ENCODE measurements at regions not wholly inside any gene's neighbourhood (a gene's known extent, or its start where the extent isn't known, plus 50 kb on each side); places are given as distances from the start of the nearest gene placed in this dataset.
"Not testable (repeated sequence)": the region's sequence is repeated elsewhere in the genome, so short reads cannot be mapped to it uniquely, and the experiment has no call there.

DNA sequence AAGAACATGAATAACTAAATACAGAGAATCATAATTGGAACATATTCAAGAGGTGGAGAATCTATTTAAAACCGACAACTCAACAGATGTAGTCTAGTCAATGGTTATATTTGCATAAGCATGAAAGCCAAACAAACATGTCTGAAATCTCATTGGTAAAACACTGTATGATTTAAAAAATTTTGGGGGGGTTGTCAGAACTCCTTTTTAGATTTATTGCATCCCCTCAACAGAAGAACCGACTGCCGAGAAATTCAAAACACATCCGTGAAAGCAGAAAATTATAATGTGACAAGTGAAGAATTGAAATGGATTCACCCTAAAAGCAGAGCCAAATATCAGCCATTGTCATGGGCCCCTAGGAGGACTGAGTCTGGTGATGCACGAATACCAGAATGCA, 633.4 kb upstream of the KCNMB2 start:
- no peak for DNase-seq (ENCODE audit: low spot score)

GRCh38 chr3:177904621-177905020, 631.6 kb upstream of the KCNMB2 start:
- DNase-seq (ENCODE audit: low spot score) = no peak

DNA sequence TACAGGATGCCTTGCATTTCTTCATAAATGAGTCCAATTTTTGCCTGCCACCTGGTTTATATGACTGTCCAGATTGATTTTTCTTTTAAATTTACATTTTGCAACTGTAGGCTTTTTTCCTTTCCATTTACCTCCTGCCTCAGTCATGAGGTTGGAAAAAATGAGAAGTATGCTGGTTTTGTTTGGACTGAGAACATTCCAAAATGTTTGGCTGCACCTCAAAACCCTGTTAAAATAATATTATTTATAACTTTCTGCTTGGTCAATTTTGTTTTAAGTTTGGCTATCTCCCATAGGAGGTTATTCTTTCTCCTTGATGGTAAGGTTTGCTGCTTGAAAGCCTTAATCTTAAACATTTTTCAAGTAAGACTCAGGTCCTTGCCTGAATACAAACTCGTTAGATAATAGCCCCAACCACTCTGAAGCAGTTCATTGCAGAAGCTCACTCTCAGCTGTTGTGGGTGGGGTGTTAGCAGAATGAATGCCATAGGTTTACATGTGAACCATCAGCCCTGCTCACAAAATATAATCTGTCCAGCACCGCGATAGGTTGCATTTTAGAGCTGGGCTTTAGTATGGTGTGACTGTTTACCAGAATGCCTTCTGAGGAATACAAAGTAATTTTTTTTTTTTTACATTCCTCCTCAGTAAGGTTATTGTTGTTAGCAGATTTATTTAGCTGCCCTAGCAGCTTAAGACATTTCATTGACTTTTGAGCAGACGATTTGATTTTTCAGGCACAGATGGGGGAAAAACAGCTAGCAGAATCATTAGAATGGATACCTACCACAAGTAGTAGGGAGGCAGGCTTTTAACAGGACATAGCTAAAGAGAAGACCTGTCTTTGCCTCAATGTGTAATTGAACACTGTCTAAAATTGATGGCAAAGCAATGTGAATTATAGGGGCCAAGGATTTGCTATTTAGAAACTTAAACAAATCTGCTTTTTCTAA, 630.8 kb upstream of the KCNMB2 start:
- no peak for DNase-seq (ENCODE audit: low spot score)

DNA sequence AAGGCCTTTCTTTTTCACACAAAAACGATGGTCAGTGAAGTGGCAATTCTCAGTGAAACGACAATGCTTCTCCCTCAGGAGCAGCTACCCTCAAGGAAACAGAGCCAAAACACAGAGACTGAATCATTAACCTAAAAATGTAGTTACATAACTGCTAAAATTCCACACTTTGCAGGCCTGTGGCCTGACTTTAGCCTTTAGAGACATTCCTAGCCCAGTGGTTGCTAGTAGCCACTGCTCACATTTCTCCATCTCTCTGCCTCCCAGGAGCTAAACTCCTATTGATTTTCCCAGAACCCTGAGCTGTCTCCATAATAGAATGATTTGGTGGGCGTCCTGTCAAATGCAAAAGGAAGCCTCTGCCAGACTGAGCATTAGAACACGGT, 630.1 kb upstream of the KCNMB2 start:
- DNase-seq (ENCODE audit: low spot score) = no peak

DNA sequence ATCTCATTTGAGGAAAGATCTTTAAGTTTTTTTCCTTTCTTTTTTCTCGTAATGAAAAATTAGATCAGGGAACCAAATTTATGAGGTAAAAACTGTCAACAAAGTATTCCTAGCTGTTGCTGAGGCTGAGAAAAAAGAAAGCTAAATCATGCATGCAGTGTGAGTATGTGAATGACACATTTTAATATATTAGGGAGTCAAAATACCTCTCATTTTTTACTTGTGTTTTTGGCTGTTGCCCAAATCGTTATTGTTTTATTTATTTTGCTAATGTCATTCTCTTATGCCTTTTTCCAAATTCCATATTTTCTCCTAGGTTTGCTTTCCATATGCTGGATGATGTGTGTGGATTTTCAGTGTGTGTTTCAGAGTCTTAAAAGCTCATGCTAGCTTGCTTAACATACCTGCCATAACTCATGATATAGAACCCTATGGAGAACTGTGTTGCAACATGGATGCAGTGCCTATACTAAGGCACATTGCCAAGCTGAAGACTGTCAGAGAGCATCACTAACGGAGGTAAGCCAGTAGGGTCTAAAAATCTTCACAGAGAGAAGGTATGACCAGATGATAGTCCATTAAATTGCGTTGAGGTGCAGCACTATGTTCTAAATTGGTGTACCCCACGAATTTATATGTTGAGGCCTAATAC, 629.5 kb upstream of the KCNMB2 start:
- DNase-seq (ENCODE audit: low spot score) = no peak

DNA sequence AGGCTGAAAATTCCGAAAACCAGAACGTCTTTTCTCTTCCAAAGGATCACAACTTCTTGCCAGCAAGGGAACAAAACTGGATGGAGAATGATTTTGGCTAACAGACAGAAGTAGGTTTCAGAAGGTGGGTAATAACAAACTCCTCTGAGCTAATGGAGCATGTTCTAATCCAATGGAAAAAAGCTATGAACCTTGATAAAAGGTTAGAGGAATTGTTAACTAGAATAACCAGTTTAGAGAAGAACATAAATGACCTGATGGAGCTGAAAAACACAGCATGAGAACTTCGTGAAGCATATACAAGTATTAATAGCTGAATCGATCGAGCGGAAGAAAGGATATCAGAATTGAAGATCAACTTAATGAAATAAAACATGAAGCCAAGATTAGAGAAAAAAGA, 626.7 kb upstream of the KCNMB2 start:
- not testable (repeated sequence) for DNase-seq (ENCODE audit: low spot score)

DNA sequence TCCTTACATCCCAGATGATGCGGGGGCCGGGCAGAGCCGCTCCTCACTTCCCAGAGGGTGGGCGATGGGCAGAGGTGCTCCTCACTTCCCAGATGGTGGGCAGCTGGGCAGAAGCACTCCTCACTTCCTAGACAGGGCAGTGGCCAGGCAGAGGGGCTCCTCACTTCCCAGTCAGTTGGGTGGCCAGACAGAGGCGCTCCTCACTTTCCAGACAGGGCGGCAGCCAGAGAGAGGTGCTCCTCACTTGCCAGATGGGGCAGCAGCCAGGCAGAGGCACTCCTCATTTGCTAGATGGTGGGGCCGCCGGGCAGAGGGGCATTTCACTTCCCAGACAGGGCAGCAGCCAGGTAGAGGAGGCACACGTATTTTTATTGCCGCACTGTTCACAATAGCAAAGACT, 622.0 kb upstream of the KCNMB2 start:
- no peak for DNase-seq (ENCODE audit: low spot score)

GRCh38 chr3:177916461-177916860, 619.8 kb upstream of the KCNMB2 start:
- DNase-seq (ENCODE audit: low spot score) = no peak

DNA sequence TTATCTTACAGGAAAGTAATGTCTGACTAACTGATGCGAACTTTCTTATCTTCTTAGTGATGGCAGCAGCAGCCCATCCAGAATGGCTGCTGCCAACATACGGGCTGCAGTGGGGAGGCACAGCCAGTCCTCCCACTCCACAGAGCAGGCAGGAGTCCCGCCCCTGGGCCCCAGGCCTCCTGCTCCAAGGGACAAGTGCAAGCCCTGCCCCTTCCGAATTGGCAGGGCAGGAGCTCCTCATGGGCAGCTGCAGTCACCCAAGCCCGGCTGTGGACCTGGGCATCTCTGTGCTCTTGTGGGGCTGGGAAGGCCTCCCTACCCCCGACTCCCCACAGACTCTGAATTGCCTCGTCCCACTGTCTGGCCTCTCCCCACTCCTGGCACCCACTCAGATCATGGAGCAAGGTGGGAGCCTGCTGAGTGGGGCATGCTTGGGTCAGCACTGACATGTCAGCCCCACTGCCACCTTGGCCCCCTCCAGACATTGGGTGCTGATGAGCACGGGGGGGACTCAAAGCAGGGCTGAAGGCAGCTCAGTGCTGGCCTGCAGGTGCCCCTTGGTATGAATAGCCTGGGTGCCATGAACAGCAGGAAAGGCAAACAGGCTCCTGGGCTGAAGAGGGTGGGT, 618.9 kb upstream of the KCNMB2 start:
- no peak for DNase-seq (ENCODE audit: low spot score)

GRCh38 chr3:177921153-177921552, 615.1 kb upstream of the KCNMB2 start:
- no peak for DNase-seq (ENCODE audit: low spot score)

- no peak for DNase-seq (ENCODE audit: low spot score)
These were observed 612.0 kb upstream of the KCNMB2 start for GRCh38 chr3:177924261-177924660.

- no peak for DNase-seq (ENCODE audit: low spot score)
These were observed 607.9 kb upstream of the KCNMB2 start for GRCh38 chr3:177928172-177928873.

DNA sequence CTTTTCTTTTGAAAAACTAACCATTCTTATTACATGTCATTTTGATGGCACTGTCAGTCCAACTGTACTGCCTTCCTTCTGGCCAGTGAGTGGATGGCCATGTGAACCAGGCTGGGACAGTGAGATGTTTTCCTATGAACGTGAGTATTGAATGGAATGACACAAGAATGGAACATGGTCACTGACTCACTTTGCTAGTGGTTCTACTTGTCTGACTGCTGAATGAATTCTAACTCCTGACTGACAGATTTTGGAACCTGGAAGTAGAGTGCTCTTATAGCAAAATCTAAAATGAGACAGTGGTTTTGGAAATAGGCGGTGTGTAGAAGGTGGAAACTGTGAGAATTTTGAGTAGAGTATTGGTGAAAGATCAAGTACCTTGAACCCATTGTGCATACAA, 606.9 kb upstream of the KCNMB2 start:
- DNase-seq (ENCODE audit: low spot score) = no peak

GRCh38 chr3:177930771-177931170, 605.5 kb upstream of the KCNMB2 start:
- DNase-seq (ENCODE audit: low spot score) = no peak

- no peak for DNase-seq (ENCODE audit: low spot score)
These were observed 604.9 kb upstream of the KCNMB2 start for GRCh38 chr3:177931346-177931745.

DNA sequence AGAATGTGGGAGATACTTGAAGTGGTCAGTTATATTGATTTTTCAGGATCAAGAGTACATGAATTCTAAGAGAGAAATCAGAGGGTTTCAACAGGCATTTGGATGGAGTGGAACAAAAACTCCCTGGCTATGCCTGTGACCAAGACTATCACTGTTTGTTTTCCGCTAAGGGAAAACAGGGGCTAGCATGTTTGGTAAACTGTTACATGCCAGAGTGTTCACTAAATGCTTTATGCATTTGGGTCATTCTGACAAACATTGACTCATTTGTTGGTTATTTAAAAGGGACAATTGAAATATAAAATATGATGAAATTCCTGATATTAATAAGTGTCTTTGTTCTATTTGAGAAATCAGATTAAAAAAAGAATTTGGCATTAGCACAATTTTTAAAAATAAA, 603.9 kb upstream of the KCNMB2 start:
- DNase-seq (ENCODE audit: low spot score) = no peak

DNA sequence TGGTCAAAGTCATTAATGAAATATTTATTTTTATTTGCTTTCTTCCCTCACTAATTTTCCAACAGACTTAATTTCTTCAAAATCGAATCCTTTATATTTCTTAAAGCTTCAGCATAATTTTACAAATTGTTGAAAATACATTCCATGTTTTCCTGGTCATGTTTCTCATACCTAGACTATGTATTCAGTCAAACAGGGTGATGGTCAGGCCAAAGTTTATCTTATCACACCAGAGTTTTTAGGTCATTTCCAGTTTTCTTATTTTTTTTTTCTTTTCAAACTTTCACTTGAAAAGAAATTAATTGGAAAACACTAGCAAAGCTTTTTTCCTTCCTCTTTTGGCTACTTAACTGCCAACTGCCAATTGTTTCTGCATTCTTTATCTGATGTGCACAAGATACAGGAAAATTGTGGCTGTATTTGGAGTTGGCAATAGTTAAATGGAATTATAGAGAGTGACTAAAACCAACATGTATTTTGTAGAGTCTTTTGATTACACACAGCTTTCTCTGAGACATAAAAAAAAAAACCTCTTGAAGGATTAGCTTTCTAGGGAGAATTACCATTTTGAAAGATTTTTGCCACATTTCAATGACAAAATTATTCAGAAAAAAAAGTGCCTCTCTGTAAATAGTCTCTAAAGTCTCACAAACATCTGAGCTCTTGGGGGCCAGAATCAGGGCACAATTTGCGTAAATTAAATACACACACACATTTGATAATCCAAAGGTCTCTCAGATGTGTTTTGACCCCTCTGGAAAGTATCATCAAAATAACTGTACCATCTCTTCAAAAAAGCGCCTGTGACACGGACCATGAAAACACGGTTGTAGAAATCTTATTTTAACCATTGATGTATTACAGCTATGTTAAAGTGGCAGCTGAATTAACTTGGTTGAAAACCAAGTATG, 603.2 kb upstream of the KCNMB2 start:
- no peak for DNase-seq (ENCODE audit: low spot score)

- no peak for DNase-seq (ENCODE audit: low spot score)
These were observed 602.0 kb upstream of the KCNMB2 start for GRCh38 chr3:177934001-177934891.

DNA sequence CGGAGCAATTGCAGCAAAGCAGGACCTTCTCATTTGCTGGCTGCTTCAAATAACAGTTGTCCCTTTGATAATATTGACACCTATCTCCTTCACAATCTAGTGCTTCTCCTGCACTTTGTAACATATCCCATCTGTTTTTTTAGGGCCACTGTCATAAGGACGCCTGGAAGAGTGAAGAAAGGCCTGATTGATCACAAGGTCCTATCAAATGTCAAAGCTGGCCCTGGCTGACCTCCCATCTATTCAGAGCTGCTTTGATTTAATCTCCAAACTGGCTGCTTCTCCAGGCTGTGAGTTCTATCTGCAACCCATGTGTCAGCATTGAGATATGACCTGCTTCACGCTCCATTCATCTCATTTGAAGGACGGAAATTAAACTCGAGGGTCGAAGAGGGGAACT, 601.2 kb upstream of the KCNMB2 start:
- no peak for DNase-seq (ENCODE audit: low spot score)

- DNase-seq (ENCODE audit: low spot score) = no peak
These were observed 599.5 kb upstream of the KCNMB2 start for GRCh38 chr3:177936721-177937120.

All from NAMALWA (cell line).